ENCODE measurements at regions not wholly inside any gene's neighbourhood (a gene's known extent, or its start where the extent isn't known, plus 50 kb on each side); places are given as distances from the start of the nearest gene placed in this dataset.

- no peaks in the 10 kb centered on the region for H3K9me3 ChIP-seq
- ATAC-seq (ENCODE audit: insufficient number of reproducible peaks, low FRiP score, low read depth) = no peak
- no peaks in the 10 kb centered on the region for H3K36me3 ChIP-seq
- H3K27ac ChIP-seq = no peak overlapping the region
- TF ChIP-seq CTCF (IDR thresholded peaks at IDR 0.05) = no peak
- no peak for DNase-seq (ENCODE audit: low spot score)
- no peaks in the 10 kb centered on the region for H3K4me1 ChIP-seq (ENCODE audit: control insufficient read depth in 1 of 2, low read depth in 2 of 2)
- no peaks in the 10 kb centered on the region for H3K27me3 ChIP-seq (replicated peaks; ENCODE audit: insufficient read depth)
- no peak overlapping the region for H3K4me3 ChIP-seq
These were observed 624.7 kb upstream of the NOX3 start for GRCh38 chr6:156080371-156080770.

GRCh38 chr6:156068881-156069280 lies 613.2 kb upstream of the NOX3 start:
- DNase-seq (ENCODE audit: low spot score) = no peak
- no peak for TF ChIP-seq CTCF (IDR thresholded peaks at IDR 0.05)
- Histone ChIP-seq H3K36me3 (no peaks in the 10 kb centered on the region), H3K27ac (no peak overlapping the region), H3K4me1 (ENCODE audit: control insufficient read depth in 1 of 2, low read depth in 2 of 2) (peaks cover 0 to 6% of the 10 kb centered on the region in 2 donors), H3K4me3 (no peak overlapping the region), H3K27me3 (replicated peaks; ENCODE audit: insufficient read depth) (no peaks in the 10 kb centered on the region), H3K9me3 (no peaks in the 10 kb centered on the region)
- no peak for ATAC-seq (ENCODE audit: insufficient number of reproducible peaks, low FRiP score, low read depth)

GRCh38 chr6:156065849-156066248 lies 610.2 kb upstream of the NOX3 start:
- no peak for ATAC-seq (ENCODE audit: insufficient number of reproducible peaks, low FRiP score, low read depth)
- Histone ChIP-seq H3K36me3 (no peaks in the 10 kb centered on the region), H3K9me3 (no peaks in the 10 kb centered on the region), H3K4me3 (no peak overlapping the region), H3K4me1 (ENCODE audit: control insufficient read depth in 1 of 2, low read depth in 2 of 2) (peaks cover 0 to 29% of the 10 kb centered on the region in 2 donors), H3K27me3 (replicated peaks; ENCODE audit: insufficient read depth) (no peaks in the 10 kb centered on the region), H3K27ac (no peak overlapping the region)
- no peak for TF ChIP-seq CTCF (IDR thresholded peaks at IDR 0.05)
- no peak for DNase-seq (ENCODE audit: low spot score)

DNA sequence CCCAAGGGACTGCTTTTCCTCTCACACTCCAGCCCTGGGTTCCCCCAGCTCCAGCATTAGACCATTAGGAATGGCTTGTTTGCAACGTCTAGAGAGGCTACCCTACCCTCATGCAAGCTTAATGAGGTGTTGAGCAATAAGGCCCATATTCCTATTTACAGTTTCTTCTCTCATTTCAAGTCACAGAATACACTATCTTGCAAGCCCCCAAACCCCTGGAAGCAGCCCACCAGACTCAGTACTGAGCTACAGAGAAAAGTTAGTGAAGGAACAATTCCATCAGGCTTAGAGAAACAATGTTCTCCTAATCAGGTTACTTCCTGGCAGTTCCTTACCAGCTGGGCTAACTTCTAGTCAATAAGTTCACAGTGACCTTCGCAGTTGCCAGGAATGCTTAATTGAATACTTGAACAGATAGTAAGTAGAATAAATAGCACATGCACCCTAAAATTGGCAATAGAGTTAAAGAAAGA lies 606.5 kb upstream of the NOX3 start:
- H3K9me3 ChIP-seq = no peaks in the 10 kb centered on the region
- peak overlapping the region in 1 of 2 donors; percentile 34 for H3K27ac ChIP-seq
- H3K36me3 ChIP-seq = no peaks in the 10 kb centered on the region
- H3K27me3 ChIP-seq (replicated peaks; ENCODE audit: insufficient read depth) = no peaks in the 10 kb centered on the region
- ATAC-seq (ENCODE audit: insufficient number of reproducible peaks, low FRiP score, low read depth) (no peak), DNase-seq (ENCODE audit: low spot score) (no peak)
- no peak for TF ChIP-seq CTCF (IDR thresholded peaks at IDR 0.05)
- peaks cover 12 to 52% of the 10 kb centered on the region in 2 donors for H3K4me1 ChIP-seq (ENCODE audit: control insufficient read depth in 1 of 2, low read depth in 2 of 2)
- no peak overlapping the region for H3K4me3 ChIP-seq

- Histone ChIP-seq H3K27ac (peak overlapping the region in 1 of 2 donors; percentile 34), H3K4me3 (no peak overlapping the region), H3K36me3 (no peaks in the 10 kb centered on the region), H3K27me3 (replicated peaks; ENCODE audit: insufficient read depth) (no peaks in the 10 kb centered on the region), H3K4me1 (ENCODE audit: control insufficient read depth in 1 of 2, low read depth in 2 of 2) (peaks cover 12 to 46% of the 10 kb centered on the region in 2 donors), H3K9me3 (no peaks in the 10 kb centered on the region)
- TF ChIP-seq CTCF (IDR thresholded peaks at IDR 0.05) = no peak
- ATAC-seq (ENCODE audit: insufficient number of reproducible peaks, low FRiP score, low read depth) (no peak), DNase-seq (ENCODE audit: low spot score) (no peak)
These were observed 605.8 kb upstream of the NOX3 start for GRCh38 chr6:156061465-156061864.

Data from thoracic aorta (tissue), 2 donors.